ENCODE measurements at regions not wholly inside any gene's neighbourhood (a gene's known extent, or its start where the extent isn't known, plus 50 kb on each side); places are given as distances from the start of the nearest gene placed in this dataset.

GRCh38 chr19:31693933-31694269, 344.7 kb upstream of the TSHZ3 start:
- no peaks in the 10 kb centered on the region for H3K36me3 ChIP-seq
- TF ChIP-seq CTCF (IDR thresholded peaks at IDR 0.05) = no peak
- no peak for DNase-seq
- no peaks in the 10 kb centered on the region for H3K9me3 ChIP-seq
- H3K4me3 ChIP-seq = no peak overlapping the region
- H3K27ac ChIP-seq = no peak overlapping the region
- no peak overlapping the region for H3K9ac ChIP-seq (ENCODE audit: low read depth in 2 of 2, low read length in 2 of 2)
- H3K4me1 ChIP-seq = no peaks in the 10 kb centered on the region
- no peaks in the 10 kb centered on the region for H3K27me3 ChIP-seq
- intact Hi-C loops (cut with DNase I) = no loop called here

- Histone ChIP-seq H3K27me3 (no peaks in the 10 kb centered on the region), H3K9me3 (no peaks in the 10 kb centered on the region), H3K9ac (ENCODE audit: low read depth in 2 of 2, low read length in 2 of 2) (no peak overlapping the region), H3K4me1 (no peaks in the 10 kb centered on the region), H3K27ac (no peak overlapping the region), H3K36me3 (no peaks in the 10 kb centered on the region), H3K4me3 (no peak overlapping the region)
- DNase-seq = no peak
- intact Hi-C loops (cut with DNase I) = no loop called here
- TF ChIP-seq CTCF (IDR thresholded peaks at IDR 0.05) = no peak
Observed at GRCh38 chr19:31694761-31695160, 345.5 kb upstream of the TSHZ3 start.

- no peak overlapping the region for H3K9ac ChIP-seq (ENCODE audit: low read depth in 2 of 2, low read length in 2 of 2)
- intact Hi-C loops (cut with DNase I) = no loop called here
- DNase-seq = no peak
- H3K27me3 ChIP-seq = no peaks in the 10 kb centered on the region
- H3K4me1 ChIP-seq = no peaks in the 10 kb centered on the region
- no peaks in the 10 kb centered on the region for H3K9me3 ChIP-seq
- TF ChIP-seq CTCF (IDR thresholded peaks at IDR 0.05) = no peak
- no peak overlapping the region for H3K27ac ChIP-seq
- no peak overlapping the region for H3K4me3 ChIP-seq
- no peaks in the 10 kb centered on the region for H3K36me3 ChIP-seq
Observed at GRCh38 chr19:31699421-31699820, 350.2 kb upstream of the TSHZ3 start.

GRCh38 chr19:31701146-31701545, 351.9 kb upstream of the TSHZ3 start:
- intact Hi-C loops (cut with DNase I) = no loop called here
- no peaks in the 10 kb centered on the region for H3K9me3 ChIP-seq
- no peaks in the 10 kb centered on the region for H3K27me3 ChIP-seq
- no peak overlapping the region for H3K9ac ChIP-seq (ENCODE audit: low read depth in 2 of 2, low read length in 2 of 2)
- no peaks in the 10 kb centered on the region for H3K36me3 ChIP-seq
- DNase-seq = no peak
- no peak overlapping the region for H3K4me3 ChIP-seq
- H3K27ac ChIP-seq = no peak overlapping the region
- TF ChIP-seq CTCF (IDR thresholded peaks at IDR 0.05) = no peak
- H3K4me1 ChIP-seq = no peaks in the 10 kb centered on the region

- Histone ChIP-seq H3K27ac (no peak overlapping the region), H3K27me3 (no peaks in the 10 kb centered on the region), H3K4me1 (no peaks in the 10 kb centered on the region), H3K9ac (ENCODE audit: low read depth in 2 of 2, low read length in 2 of 2) (no peak overlapping the region), H3K9me3 (no peaks in the 10 kb centered on the region), H3K4me3 (no peak overlapping the region), H3K36me3 (no peaks in the 10 kb centered on the region)
- no peak for DNase-seq
- TF ChIP-seq CTCF (IDR thresholded peaks at IDR 0.05) = no peak
- intact Hi-C loops (cut with DNase I) = no loop called here
Observed at GRCh38 chr19:31705656-31706055, 356.4 kb upstream of the TSHZ3 start.

GRCh38 chr19:31706131-31706530, 356.9 kb upstream of the TSHZ3 start:
- H3K9me3 ChIP-seq = no peaks in the 10 kb centered on the region
- H3K4me3 ChIP-seq = no peak overlapping the region
- no peak for TF ChIP-seq CTCF (IDR thresholded peaks at IDR 0.05)
- no peaks in the 10 kb centered on the region for H3K36me3 ChIP-seq
- H3K27me3 ChIP-seq = no peaks in the 10 kb centered on the region
- H3K4me1 ChIP-seq = no peaks in the 10 kb centered on the region
- no peak overlapping the region for H3K9ac ChIP-seq (ENCODE audit: low read depth in 2 of 2, low read length in 2 of 2)
- no peak overlapping the region for H3K27ac ChIP-seq
- DNase-seq = no peak
- intact Hi-C loops (cut with DNase I) = no loop called here
